OCI-LY7 (cell line): ENCODE measurements at regions not wholly inside any gene's neighbourhood (a gene's known extent, or its start where the extent isn't known, plus 50 kb on each side); places are given as distances from the start of the nearest gene placed in this dataset.

Source experiments
- EZH2phosphoT487 ChIP-seq: fragments of 200-600 bp; sonication (generic); IDR thresholded peaks from 2 replicates; pipeline ENCODE4 v1.6.1; 2018; ENCODE audit warnings: low read depth, borderline replicate concordance, mild to moderate bottlenecking, mixed run types, antibody characterized with exemption, low read length, moderate library complexity, mixed read lengths
- TF ChIP-seq, protein P1 (sequence below): fragments of 200-600 bp; sonication (generic); conservative IDR thresholded peaks from 2 replicates; pipeline ENCODE4 v1.5.1; 2014; ENCODE audit warnings: mild to moderate bottlenecking, antibody characterized with exemption, low read length, moderate library complexity, mixed read lengths

DNA sequence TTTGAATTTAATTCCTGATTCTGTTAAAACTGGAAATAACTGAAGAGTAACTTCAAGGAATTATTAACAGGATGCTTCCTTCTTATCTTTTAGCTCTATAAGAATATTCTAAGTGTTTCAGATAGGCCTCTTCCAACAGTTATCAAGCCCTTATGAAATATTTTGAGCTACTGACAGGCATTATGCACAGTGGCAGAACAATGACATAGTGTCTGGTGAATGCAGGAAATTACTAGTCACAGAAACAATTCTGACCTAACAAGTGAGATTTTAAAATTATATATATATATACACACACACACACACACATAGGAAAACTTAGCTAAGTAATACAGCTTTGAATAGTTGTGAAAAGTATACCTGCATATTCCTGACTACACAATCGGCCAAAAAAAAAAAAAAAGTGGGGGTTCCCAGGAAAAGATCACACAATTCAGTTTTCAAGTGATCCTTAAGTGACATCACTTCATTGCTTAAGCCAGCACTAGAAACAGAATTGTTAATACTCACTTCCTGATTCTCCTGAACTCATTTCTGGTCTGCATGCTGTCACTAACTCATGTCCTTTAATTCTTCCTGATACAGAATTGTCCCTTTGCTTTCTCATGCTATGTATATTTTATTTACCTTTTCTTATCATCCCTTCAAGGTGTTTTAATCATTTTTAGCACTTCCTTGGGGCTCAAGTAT lies 77.3 kb downstream of the SLC25A46 start:
- TF ChIP-seq, protein P1, sequence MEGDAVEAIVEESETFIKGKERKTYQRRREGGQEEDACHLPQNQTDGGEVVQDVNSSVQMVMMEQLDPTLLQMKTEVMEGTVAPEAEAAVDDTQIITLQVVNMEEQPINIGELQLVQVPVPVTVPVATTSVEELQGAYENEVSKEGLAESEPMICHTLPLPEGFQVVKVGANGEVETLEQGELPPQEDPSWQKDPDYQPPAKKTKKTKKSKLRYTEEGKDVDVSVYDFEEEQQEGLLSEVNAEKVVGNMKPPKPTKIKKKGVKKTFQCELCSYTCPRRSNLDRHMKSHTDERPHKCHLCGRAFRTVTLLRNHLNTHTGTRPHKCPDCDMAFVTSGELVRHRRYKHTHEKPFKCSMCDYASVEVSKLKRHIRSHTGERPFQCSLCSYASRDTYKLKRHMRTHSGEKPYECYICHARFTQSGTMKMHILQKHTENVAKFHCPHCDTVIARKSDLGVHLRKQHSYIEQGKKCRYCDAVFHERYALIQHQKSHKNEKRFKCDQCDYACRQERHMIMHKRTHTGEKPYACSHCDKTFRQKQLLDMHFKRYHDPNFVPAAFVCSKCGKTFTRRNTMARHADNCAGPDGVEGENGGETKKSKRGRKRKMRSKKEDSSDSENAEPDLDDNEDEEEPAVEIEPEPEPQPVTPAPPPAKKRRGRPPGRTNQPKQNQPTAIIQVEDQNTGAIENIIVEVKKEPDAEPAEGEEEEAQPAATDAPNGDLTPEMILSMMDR: no peak
- TF ChIP-seq EZH2phosphoT487: no peak
